Right lobe of liver (tissue), 6 donors: ENCODE measurements at regions not wholly inside any gene's neighbourhood (a gene's known extent, or its start where the extent isn't known, plus 50 kb on each side); places are given as distances from the start of the nearest gene placed in this dataset.
"Not testable (repeated sequence)": the region's sequence is repeated elsewhere in the genome, so short reads cannot be mapped to it uniquely, and the experiment has no call there.

Source experiments
- ATAC-seq, 4 donors: fragments of 200-7000 bp; cut with Tn5 transposase; one replicate each; pipeline ENCODE4 v1.9.1; 2020; ENCODE audit warnings: mild to moderate bottlenecking in 4 of 4, moderate library complexity in 4 of 4
- DNase-seq, 3 donors: peaks; one replicate each; pipeline ENCODE4 v3.0.0-alpha.2; 2020
- H3K27ac ChIP-seq, 3 donors: fragments of 200-600 bp; one replicate each; pipeline ENCODE4 v1.8.0; 2022
- H3K27me3 ChIP-seq, 2 donors: fragments of 200-600 bp; one replicate each; pipeline ENCODE4 v1.8.0; 2022
- H3K36me3 ChIP-seq, 4 donors: fragments of 200-600 bp; sonication (generic) in 1 of 4; one replicate each; pipeline versions ENCODE4 v1.5.1 to v1.8.0; 2017 to 2022; ENCODE audit warnings: control low read depth in 1 of 4
- H3K4me1 ChIP-seq, 4 donors: fragments of 200-600 bp; sonication (generic) in 1 of 4; one replicate each; pipeline versions ENCODE4 v1.5.1 to v1.8.0; 2017 to 2022; ENCODE audit warnings: control low read depth in 1 of 4
- H3K4me3 ChIP-seq, 3 donors: fragments of 200-600 bp; one replicate each; pipeline ENCODE4 v1.8.0; 2022
- H3K9me3 ChIP-seq, 4 donors: fragments of 200-600 bp; sonication (generic) in 1 of 4; one replicate each; pipeline versions ENCODE4 v1.5.1 to v1.8.0; 2017 to 2022; ENCODE audit warnings: control low read depth in 1 of 4
- POLR2A ChIP-seq: fragments of 450-650 bp; IDR thresholded peaks from one replicate; pipeline ENCODE4 v1.6.1; 2017; ENCODE audit warnings: antibody characterized with exemption, mild to moderate bottlenecking
- WGBS: methylation state at CpG from one replicate; pipeline ENCODE4 v1.1.6; 2018; ENCODE audit warnings: low coverage, low lambda C conversion rate; ENCODE audit not compliant: insufficient coverage; ENCODE audit errors: missing lambda C conversion rate; 5-methylcytosine and 5-hydroxymethylcytosine counted together
- intact Hi-C, 2 donors: fragments of 100-400 bp; cut with DNase I; formaldehyde crosslinking; loops; one replicate each; pipeline versions ENCODE4 v1.11.2 to v1.14.1; 2022
- TF ChIP-seq, protein P1 (sequence below), 4 donors: fragments of 200-600 bp in 3 of 4; fragments of 450-650 bp in 1 of 4; IDR thresholded peaks; one replicate each; pipeline versions ENCODE4 v1.5.1 to v1.8.0; 2016 to 2022; ENCODE audit warnings: antibody characterized with exemption in 4 of 4, mild to moderate bottlenecking in 2 of 4
- donor health status: DM: no; HTN: yes; CAD: no.
- donor health status: DM: no; HTN: no; CAD: no.
- donor health status: DM: no; HTN: no; CAD: no.
- donor health status: DM: no; HTN: yes; CAD: no.
- donor health status: DM: no; HTN: yes; CAD: no.

GRCh38 chr9:11676821-11677220, 1016.4 kb upstream of the TYRP1 start:
- no peak for TF ChIP-seq POLR2A
- Histone ChIP-seq H3K4me3 (no peak overlapping the region), H3K9me3 (no peaks in the 10 kb centered on the region), H3K36me3 (no peaks in the 10 kb centered on the region), H3K4me1 (no peaks in the 10 kb centered on the region), H3K27ac (no peak overlapping the region), H3K27me3 (no peaks in the 10 kb centered on the region)
- intact Hi-C loops = no loop called here
- WGBS = 25% methylated on average over 2 of the region's 2 CpGs
- no peak for DNase-seq
- no peak for ATAC-seq

GRCh38 chr9:11686733-11687132, 1006.5 kb upstream of the TYRP1 start:
- Histone ChIP-seq H3K4me3 (no peak overlapping the region), H3K27ac (no peak overlapping the region), H3K36me3 (no peaks in the 10 kb centered on the region), H3K27me3 (no peaks in the 10 kb centered on the region), H3K4me1 (no peaks in the 10 kb centered on the region), H3K9me3 (no peaks in the 10 kb centered on the region)
- no peak for TF ChIP-seq POLR2A
- TF ChIP-seq, protein P1, sequence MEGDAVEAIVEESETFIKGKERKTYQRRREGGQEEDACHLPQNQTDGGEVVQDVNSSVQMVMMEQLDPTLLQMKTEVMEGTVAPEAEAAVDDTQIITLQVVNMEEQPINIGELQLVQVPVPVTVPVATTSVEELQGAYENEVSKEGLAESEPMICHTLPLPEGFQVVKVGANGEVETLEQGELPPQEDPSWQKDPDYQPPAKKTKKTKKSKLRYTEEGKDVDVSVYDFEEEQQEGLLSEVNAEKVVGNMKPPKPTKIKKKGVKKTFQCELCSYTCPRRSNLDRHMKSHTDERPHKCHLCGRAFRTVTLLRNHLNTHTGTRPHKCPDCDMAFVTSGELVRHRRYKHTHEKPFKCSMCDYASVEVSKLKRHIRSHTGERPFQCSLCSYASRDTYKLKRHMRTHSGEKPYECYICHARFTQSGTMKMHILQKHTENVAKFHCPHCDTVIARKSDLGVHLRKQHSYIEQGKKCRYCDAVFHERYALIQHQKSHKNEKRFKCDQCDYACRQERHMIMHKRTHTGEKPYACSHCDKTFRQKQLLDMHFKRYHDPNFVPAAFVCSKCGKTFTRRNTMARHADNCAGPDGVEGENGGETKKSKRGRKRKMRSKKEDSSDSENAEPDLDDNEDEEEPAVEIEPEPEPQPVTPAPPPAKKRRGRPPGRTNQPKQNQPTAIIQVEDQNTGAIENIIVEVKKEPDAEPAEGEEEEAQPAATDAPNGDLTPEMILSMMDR (IDR thresholded peaks at IDR 0.05) = no peak
- DNase-seq = no peak
- peak in 1 of 4 donors; percentile 30 for ATAC-seq
- intact Hi-C loops = no loop called here

DNA sequence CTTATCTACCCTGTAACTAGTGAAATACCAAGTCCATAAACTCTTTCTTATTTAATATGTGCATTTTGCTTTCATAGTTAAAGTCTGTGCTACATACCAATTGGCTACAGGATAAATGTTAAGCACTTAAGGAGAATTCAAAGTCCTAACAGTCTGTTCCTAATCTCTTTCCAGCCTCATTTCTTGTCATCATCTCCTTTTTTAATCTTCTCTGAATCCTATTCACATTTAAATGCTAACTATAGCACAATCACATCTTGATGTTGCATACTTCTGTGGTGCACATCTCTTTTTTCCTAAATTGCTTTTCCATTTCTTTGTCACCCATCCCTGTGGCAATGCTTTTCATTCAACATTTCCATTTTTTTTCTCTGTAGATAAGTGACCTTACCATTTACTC, 996.1 kb upstream of the TYRP1 start:
- intact Hi-C loops = no loop called here
- Histone ChIP-seq H3K9me3 (no peaks in the 10 kb centered on the region), H3K36me3 (no peaks in the 10 kb centered on the region), H3K4me3 (no peak overlapping the region), H3K4me1 (no peaks in the 10 kb centered on the region), H3K27ac (no peak overlapping the region), H3K27me3 (no peaks in the 10 kb centered on the region)
- no peak for ATAC-seq
- TF ChIP-seq, protein P1 (IDR thresholded peaks at IDR 0.05) = no peak
- no peak for TF ChIP-seq POLR2A
- DNase-seq = no peak

DNA sequence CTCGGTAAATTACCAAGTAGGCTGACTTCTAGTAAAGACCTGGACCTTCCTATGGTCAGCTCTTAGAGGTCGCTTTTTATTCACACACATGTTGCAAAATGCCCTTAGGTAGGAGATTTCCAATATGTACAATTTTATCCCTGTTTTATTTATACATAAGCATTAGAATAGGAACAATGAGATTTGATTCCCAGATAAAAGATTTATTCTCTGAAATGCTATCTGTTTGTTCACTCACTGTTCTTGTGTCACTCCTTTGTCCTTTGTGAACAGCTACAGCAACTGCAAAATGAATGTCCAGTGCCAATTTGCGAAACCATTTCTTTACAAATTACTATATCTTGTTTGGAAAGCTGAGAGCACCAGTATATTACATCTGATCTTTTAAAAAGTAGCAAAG, 991.5 kb upstream of the TYRP1 start:
- Histone ChIP-seq H3K9me3 (no peaks in the 10 kb centered on the region), H3K27ac (no peak overlapping the region), H3K36me3 (no peaks in the 10 kb centered on the region), H3K27me3 (no peaks in the 10 kb centered on the region), H3K4me3 (no peak overlapping the region), H3K4me1 (no peaks in the 10 kb centered on the region)
- 52% methylated on average over 3 of the region's 3 CpGs for WGBS
- ATAC-seq (no peak), DNase-seq (no peak)
- no peak for TF ChIP-seq POLR2A
- TF ChIP-seq, protein P1 (IDR thresholded peaks at IDR 0.05) = no peak
- intact Hi-C loops = no loop called here

GRCh38 chr9:11702548-11702947, 990.6 kb upstream of the TYRP1 start:
- H3K4me1 ChIP-seq = no peaks in the 10 kb centered on the region
- intact Hi-C loops = no loop called here
- H3K9me3 ChIP-seq = no peaks in the 10 kb centered on the region
- DNase-seq = no peak
- 48% methylated on average over 2 of the region's 2 CpGs for WGBS
- no peak for TF ChIP-seq POLR2A
- TF ChIP-seq, protein P1 (IDR thresholded peaks at IDR 0.05) = no peak
- no peak overlapping the region for H3K4me3 ChIP-seq
- H3K27ac ChIP-seq = no peak overlapping the region
- no peak for ATAC-seq
- H3K27me3 ChIP-seq = no peaks in the 10 kb centered on the region
- no peaks in the 10 kb centered on the region for H3K36me3 ChIP-seq

DNA sequence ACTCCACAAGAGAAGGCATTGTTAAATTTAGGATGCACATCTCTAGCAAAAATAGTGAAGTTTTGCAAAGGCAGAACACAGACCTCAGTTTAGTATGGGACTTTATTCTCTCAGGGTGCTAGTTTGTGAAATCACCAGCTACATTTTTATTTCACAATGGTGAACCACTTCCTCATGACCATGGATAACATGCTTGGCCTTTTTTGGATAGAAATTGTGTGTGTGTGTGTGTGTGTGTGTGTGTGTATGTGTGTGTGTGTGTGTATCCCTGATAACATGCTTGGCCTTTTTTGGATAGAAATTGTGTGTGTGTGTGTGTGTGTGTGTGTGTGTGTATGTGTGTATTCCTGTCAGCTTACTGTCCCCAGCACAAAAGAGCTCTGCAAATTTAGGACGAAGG, 989.0 kb upstream of the TYRP1 start:
- H3K27me3 ChIP-seq, DNase-seq, H3K4me3 ChIP-seq, H3K4me1 ChIP-seq, ATAC-seq, H3K9me3 ChIP-seq, intact Hi-C loops, H3K27ac ChIP-seq, H3K36me3 ChIP-seq: not testable (repeated sequence)
- 67% methylated on average over 1 of the region's 1 CpG for WGBS
